Trophoblast cell (in vitro differentiated cells and primary cell): ENCODE measurements at regions not wholly inside any gene's neighbourhood (a gene's known extent, or its start where the extent isn't known, plus 50 kb on each side); places are given as distances from the start of the nearest gene placed in this dataset.

Source experiments
- DNase-seq, 2 donors: peaks; one replicate each; pipeline ENCODE4 v3.0.0-alpha.2; 2016
- H2AFZ ChIP-seq: 2 replicates; pipeline ENCODE4 v1.6.1; 2013; ENCODE audit warnings: low read length, moderate library complexity, mild to moderate bottlenecking; ENCODE audit not compliant: insufficient read depth, poor library complexity
- H2AK5ac ChIP-seq: 2 replicates; pipeline ENCODE4 v1.6.1; 2013; ENCODE audit warnings: mild to moderate bottlenecking, low read length
- H2BK120ac ChIP-seq: 2 replicates; pipeline ENCODE4 v1.6.1; 2013; ENCODE audit warnings: low read length, mild to moderate bottlenecking, moderate library complexity; ENCODE audit not compliant: insufficient read depth, poor library complexity
- H2BK12ac ChIP-seq: 2 replicates; pipeline ENCODE4 v1.6.1; 2013; ENCODE audit warnings: mild to moderate bottlenecking, low read length, moderate library complexity
- H2BK5ac ChIP-seq: 2 replicates; pipeline ENCODE4 v1.6.1; 2013; ENCODE audit warnings: low read length, low read depth, moderate library complexity, mild to moderate bottlenecking; ENCODE audit not compliant: poor library complexity
- H3K14ac ChIP-seq: 2 replicates; pipeline ENCODE4 v1.6.1; 2013; ENCODE audit warnings: mild to moderate bottlenecking, low read length
- H3K18ac ChIP-seq: 2 replicates; pipeline ENCODE4 v1.6.1; 2013; ENCODE audit warnings: mild to moderate bottlenecking, low read length
- H3K23ac ChIP-seq: 2 replicates; pipeline ENCODE4 v1.6.1; 2013; ENCODE audit warnings: low read length
- H3K27ac ChIP-seq: 2 replicates; pipeline ENCODE4 v1.5.1; 2013; ENCODE audit warnings: low read depth, mild to moderate bottlenecking, inconsistent platforms, low read length, moderate library complexity
- H3K27me3 ChIP-seq: 2 replicates; pipeline ENCODE4 v1.6.1; 2013; ENCODE audit warnings: inconsistent platforms, mild to moderate bottlenecking, low read length, moderate library complexity; ENCODE audit not compliant: insufficient read depth
- H3K36me3 ChIP-seq, 2 experiments: 1 replicate in 1 of 2; 2 replicates in 1 of 2; pipeline ENCODE4 v1.6.1; 2013; ENCODE audit warnings: low read length in 2 of 2, mild to moderate bottlenecking in 2 of 2, moderate library complexity in 1 of 2; ENCODE audit not compliant: insufficient read depth in 2 of 2, control insufficient read depth in 1 of 2
- H3K4ac ChIP-seq: 2 replicates; pipeline ENCODE4 v1.6.1; 2013; ENCODE audit warnings: low read depth, mild to moderate bottlenecking, low read length, moderate library complexity
- H3K4me1 ChIP-seq, 2 experiments: 1 replicate in 1 of 2; 2 replicates in 1 of 2; pipeline ENCODE4 v1.6.1; 2013; ENCODE audit warnings: low read length in 2 of 2, mild to moderate bottlenecking in 2 of 2, moderate library complexity in 1 of 2; ENCODE audit not compliant: insufficient read depth in 2 of 2, control insufficient read depth in 1 of 2
- H3K4me2 ChIP-seq: 2 replicates; pipeline ENCODE4 v1.6.1; 2013; ENCODE audit warnings: inconsistent platforms, mild to moderate bottlenecking, low read length, moderate library complexity
- H3K4me3 ChIP-seq: 2 replicates; pipeline ENCODE4 v1.5.1; 2013; ENCODE audit warnings: mild to moderate bottlenecking, low read depth, low read length, inconsistent platforms
- H3K79me1 ChIP-seq: one replicate; pipeline ENCODE4 v1.6.1; 2013; ENCODE audit warnings: low read length
- H3K79me2 ChIP-seq: 2 replicates; pipeline ENCODE4 v1.6.1; 2013; ENCODE audit warnings: low read length, mild to moderate bottlenecking; ENCODE audit not compliant: control insufficient read depth, insufficient read depth, poor library complexity
- H3K9ac ChIP-seq: 2 replicates; pipeline ENCODE4 v1.6.1; 2013; ENCODE audit warnings: mild to moderate bottlenecking, low read length
- H3K9me3 ChIP-seq: 2 replicates; pipeline ENCODE4 v1.6.1; 2013; ENCODE audit warnings: low read depth, mild to moderate bottlenecking, control low read depth, inconsistent platforms, low read length; ENCODE audit not compliant: insufficient read depth
- H4K12ac ChIP-seq: 2 replicates; pipeline ENCODE4 v1.6.1; 2013; ENCODE audit warnings: low read depth, mild to moderate bottlenecking, low read length, moderate library complexity
- H4K8ac ChIP-seq: 2 replicates; pipeline ENCODE4 v1.6.1; 2013; ENCODE audit warnings: low read depth, mild to moderate bottlenecking, low read length, moderate library complexity
- H4K91ac ChIP-seq: one replicate; pipeline ENCODE4 v1.6.1; 2013; ENCODE audit warnings: low read depth, mild to moderate bottlenecking, low read length, moderate library complexity
- WGBS: extraction: QIAGEN DNeasy Blood & Tissue Kit; methylation state at CpG from one replicate; pipeline ENCODE4 v1.1.7; 2013; ENCODE audit warnings: missing lambda C conversion rate; ENCODE audit not compliant: insufficient read length, insufficient coverage; ENCODE audit errors: extremely low coverage; 5-methylcytosine and 5-hydroxymethylcytosine counted together

DNA sequence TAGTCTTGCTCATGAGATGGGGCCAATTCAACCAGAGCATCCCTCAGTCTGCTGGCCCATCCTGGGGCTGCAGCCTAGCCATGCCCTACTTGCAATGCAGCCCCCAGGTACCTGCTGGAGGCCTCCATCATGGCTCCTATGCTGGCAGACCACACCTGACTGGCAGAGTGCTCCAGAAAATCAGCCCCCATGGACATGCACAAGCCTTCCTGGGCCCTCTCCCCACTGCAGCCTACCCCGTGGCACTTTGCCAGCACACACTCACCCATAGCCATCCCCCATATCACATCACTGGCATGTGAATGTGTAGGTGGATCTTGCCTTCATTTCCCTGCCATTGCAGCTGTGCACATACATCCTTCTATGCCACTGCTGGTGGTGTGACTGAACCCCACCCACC is 381.8 kb downstream of the UBE2NL start:
- Histone ChIP-seq H4K8ac (no peak overlapping the region), H3K4ac (no peak overlapping the region), H3K9ac (no peak overlapping the region), H4K12ac (no peak overlapping the region), H3K27ac (no peak overlapping the region), H2BK5ac (no peak overlapping the region), H3K4me2 (no peak overlapping the region), H3K23ac (no peak overlapping the region), H3K79me2 (no peaks in the 10 kb centered on the region), H3K79me1 (no peaks in the 10 kb centered on the region), H3K27me3 (no peaks in the 10 kb centered on the region), H3K14ac (no peak overlapping the region), H3K4me3 (no peak overlapping the region), H3K18ac (no peak overlapping the region), H3K9me3 (peaks cover 2% of the 10 kb centered on the region), H2BK120ac (no peak overlapping the region), H4K91ac (no peak overlapping the region), H2AK5ac (no peak overlapping the region), H3K4me1 (no peaks in the 10 kb centered on the region), H2AFZ (no peak overlapping the region), H3K36me3 (no peaks in the 10 kb centered on the region), H2BK12ac (no peak overlapping the region)
- DNase-seq = no peak
- WGBS = no CpG with 5 or more reads among the region's 1 CpG

DNA sequence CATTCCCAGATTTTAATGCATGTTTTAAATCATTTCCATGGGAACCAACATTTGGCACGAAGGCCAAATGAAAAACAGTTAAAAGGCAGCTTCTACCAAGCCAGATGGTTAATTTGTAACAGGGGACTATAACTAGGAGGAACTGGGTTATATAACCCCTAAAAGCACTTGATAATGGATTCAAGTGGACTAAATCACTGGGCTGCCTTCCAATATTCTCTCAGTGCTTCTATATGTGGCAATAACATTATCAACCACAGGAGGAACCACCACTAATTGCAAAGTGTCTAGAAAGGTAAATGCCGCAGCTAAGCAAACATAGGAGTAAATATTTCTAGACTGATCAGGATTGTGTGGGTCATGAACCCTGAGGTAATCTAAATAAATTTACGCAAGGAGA is 391.5 kb downstream of the UBE2NL start:
- DNase-seq = no peak
- Histone ChIP-seq H3K18ac (no peak overlapping the region), H3K4me2 (no peak overlapping the region)

DNA sequence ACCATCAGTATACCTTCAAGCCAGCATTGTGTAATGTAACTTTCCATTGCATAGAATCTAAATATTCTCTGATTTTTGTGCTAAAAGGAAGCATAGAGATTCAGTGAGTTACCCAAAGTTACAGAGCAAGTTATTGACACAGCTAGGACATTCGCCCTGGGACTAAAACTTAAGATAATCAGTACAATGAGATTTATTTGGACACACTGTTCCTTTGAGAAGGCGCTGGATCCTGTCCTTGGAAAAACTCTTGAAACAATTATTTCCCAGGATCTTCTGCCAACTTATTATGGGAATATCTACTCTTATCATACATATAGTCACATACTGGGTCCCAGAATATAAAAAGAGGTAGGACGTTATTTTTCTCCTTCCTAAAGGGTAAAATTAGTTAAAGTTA is 392.0 kb downstream of the UBE2NL start:
- no peaks in the 10 kb centered on the region for H3K79me1 ChIP-seq
- H2AK5ac ChIP-seq = no peak overlapping the region
- no peak overlapping the region for H4K12ac ChIP-seq
- H4K91ac ChIP-seq = no peak overlapping the region
- H3K4me1 ChIP-seq = no peaks in the 10 kb centered on the region
- H3K9me3 ChIP-seq = no peaks in the 10 kb centered on the region
- WGBS = no CpG with 5 or more reads among the region's 3 CpGs
- no peak overlapping the region for H2AFZ ChIP-seq
- no peaks in the 10 kb centered on the region for H3K36me3 ChIP-seq
- no peak overlapping the region for H2BK5ac ChIP-seq
- H3K4ac ChIP-seq = no peak overlapping the region
- DNase-seq = no peak
- H3K9ac ChIP-seq = no peak overlapping the region
- no peaks in the 10 kb centered on the region for H3K79me2 ChIP-seq
- H3K18ac ChIP-seq = no peak overlapping the region
- no peak overlapping the region for H2BK12ac ChIP-seq
- no peak overlapping the region for H3K27ac ChIP-seq
- H2BK120ac ChIP-seq = no peak overlapping the region
- no peak overlapping the region for H3K4me2 ChIP-seq
- no peak overlapping the region for H3K4me3 ChIP-seq
- H3K14ac ChIP-seq = no peak overlapping the region
- H3K27me3 ChIP-seq = no peaks in the 10 kb centered on the region
- no peak overlapping the region for H3K23ac ChIP-seq
- H4K8ac ChIP-seq = no peak overlapping the region

More for the DNA sequence above, 391.5 kb downstream of the UBE2NL start:
- Histone ChIP-seq H3K36me3 (no peaks in the 10 kb centered on the region), H4K91ac (no peak overlapping the region), H3K14ac (no peak overlapping the region), H3K4me3 (no peak overlapping the region), H3K9ac (no peak overlapping the region), H3K27me3 (no peaks in the 10 kb centered on the region), H2BK120ac (no peak overlapping the region), H2AFZ (no peak overlapping the region), H3K23ac (no peak overlapping the region), H4K8ac (no peak overlapping the region), H3K27ac (no peak overlapping the region), H4K12ac (no peak overlapping the region), H2BK5ac (no peak overlapping the region), H3K4ac (no peak overlapping the region), H2BK12ac (no peak overlapping the region), H3K79me2 (no peaks in the 10 kb centered on the region), H3K9me3 (no peaks in the 10 kb centered on the region), H3K79me1 (no peaks in the 10 kb centered on the region), H3K4me1 (no peaks in the 10 kb centered on the region), H2AK5ac (no peak overlapping the region)
- WGBS = no CpG with 5 or more reads among the region's 3 CpGs

DNA sequence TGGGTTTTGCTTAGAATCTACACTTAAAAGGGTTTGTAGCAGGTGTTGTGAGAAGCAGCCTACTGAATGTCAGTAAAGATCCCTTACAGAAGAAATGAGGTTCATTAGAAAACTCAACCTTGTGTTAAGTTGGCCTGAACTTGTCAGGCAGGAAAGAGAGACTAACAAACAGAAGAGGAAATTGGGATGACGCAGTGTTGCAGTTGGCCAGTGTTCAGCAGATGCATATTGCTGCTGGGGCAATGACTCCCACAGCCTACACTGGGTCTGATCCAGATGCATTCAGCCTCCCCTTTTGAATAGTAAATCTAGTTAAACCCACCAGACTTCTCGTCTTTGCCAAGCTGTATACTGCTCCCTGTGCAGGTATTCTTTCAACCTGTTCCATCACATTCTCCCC is 409.4 kb downstream of the UBE2NL start:
- Histone ChIP-seq H4K8ac (no peak overlapping the region), H3K79me2 (no peaks in the 10 kb centered on the region), H3K14ac (no peak overlapping the region), H3K27me3 (no peaks in the 10 kb centered on the region), H2AFZ (no peak overlapping the region), H4K91ac (no peak overlapping the region), H3K9ac (no peak overlapping the region), H2BK120ac (no peak overlapping the region), H3K4ac (no peak overlapping the region), H3K18ac (no peak overlapping the region), H2BK5ac (no peak overlapping the region), H3K4me1 (no peaks in the 10 kb centered on the region), H3K79me1 (no peaks in the 10 kb centered on the region), H4K12ac (no peak overlapping the region), H2AK5ac (no peak overlapping the region), H2BK12ac (no peak overlapping the region), H3K4me3 (no peak overlapping the region), H3K9me3 (no peaks in the 10 kb centered on the region), H3K23ac (no peak overlapping the region), H3K27ac (no peak overlapping the region), H3K36me3 (no peaks in the 10 kb centered on the region), H3K4me2 (no peak overlapping the region)
- no CpG with 5 or more reads among the region's 2 CpGs for WGBS
- DNase-seq = no peak
